Vagina (tissue), 2 donors: ENCODE measurements at regions not wholly inside any gene's neighbourhood (a gene's known extent, or its start where the extent isn't known, plus 50 kb on each side); places are given as distances from the start of the nearest gene placed in this dataset.

Source experiments
- POLR2AphosphoS5 ChIP-seq, 2 donors: sonication (generic); formaldehyde crosslinking; IDR thresholded peaks; one replicate each; pipeline ENCODE4 v1.9.0; 2017; ENCODE audit warnings: antibody characterized with exemption in 2 of 2, mild to moderate bottlenecking in 2 of 2, low read depth in 1 of 2; ENCODE audit not compliant: insufficient read depth in 1 of 2
- TF ChIP-seq, protein P1 (sequence below), 3 experiments: fragments of 450-650 bp in 2 of 3; fragments of 200-600 bp in 1 of 3; sonication (generic) in 1 of 3; IDR thresholded peaks; one replicate each; pipeline ENCODE4 v1.5.1; 2017 to 2019; ENCODE audit warnings: antibody characterized with exemption in 3 of 3, mild to moderate bottlenecking in 2 of 3, moderate library complexity in 2 of 3

DNA sequence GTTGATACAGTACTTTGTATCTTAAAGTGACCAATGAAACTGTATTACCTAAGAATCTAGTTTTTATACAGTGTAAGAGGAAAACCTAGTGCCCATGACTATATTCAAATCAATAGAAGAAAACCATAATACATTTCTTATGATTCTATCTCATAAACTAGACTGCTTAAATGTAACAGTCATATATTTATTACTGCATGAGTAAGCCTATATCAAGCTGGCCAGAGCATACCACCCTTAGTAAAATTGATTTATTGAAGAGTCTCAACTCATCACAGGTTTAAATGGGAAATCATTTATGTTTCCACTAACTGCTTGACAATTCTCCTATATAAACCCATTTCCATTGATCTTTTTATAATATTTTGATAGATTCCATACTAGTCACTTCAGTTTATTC lies 1059.2 kb upstream of the LRRTM1 start:
- TF ChIP-seq, protein P1, sequence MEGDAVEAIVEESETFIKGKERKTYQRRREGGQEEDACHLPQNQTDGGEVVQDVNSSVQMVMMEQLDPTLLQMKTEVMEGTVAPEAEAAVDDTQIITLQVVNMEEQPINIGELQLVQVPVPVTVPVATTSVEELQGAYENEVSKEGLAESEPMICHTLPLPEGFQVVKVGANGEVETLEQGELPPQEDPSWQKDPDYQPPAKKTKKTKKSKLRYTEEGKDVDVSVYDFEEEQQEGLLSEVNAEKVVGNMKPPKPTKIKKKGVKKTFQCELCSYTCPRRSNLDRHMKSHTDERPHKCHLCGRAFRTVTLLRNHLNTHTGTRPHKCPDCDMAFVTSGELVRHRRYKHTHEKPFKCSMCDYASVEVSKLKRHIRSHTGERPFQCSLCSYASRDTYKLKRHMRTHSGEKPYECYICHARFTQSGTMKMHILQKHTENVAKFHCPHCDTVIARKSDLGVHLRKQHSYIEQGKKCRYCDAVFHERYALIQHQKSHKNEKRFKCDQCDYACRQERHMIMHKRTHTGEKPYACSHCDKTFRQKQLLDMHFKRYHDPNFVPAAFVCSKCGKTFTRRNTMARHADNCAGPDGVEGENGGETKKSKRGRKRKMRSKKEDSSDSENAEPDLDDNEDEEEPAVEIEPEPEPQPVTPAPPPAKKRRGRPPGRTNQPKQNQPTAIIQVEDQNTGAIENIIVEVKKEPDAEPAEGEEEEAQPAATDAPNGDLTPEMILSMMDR (IDR thresholded peaks at IDR 0.05): no peak
- no peak for TF ChIP-seq POLR2AphosphoS5 (IDR thresholded peaks at IDR 0.05; ENCODE audit: insufficient read depth in 1 of 2, low read depth in 1 of 2)
